OCI-LY1 (cell line): ENCODE measurements at regions not wholly inside any gene's neighbourhood (a gene's known extent, or its start where the extent isn't known, plus 50 kb on each side); places are given as distances from the start of the nearest gene placed in this dataset.

Source experiments
- CTCF ChIP-seq: fragments of 200-600 bp; sonication (generic), shearing (Covaris generic); IDR thresholded peaks from 2 replicates; pipeline ENCODE4 v1.5.1; 2017; ENCODE audit warnings: mild to moderate bottlenecking, antibody characterized with exemption, low read length, moderate library complexity, mixed read lengths
- EZH2 ChIP-seq: fragments of 200-600 bp; sonication (generic), shearing (Covaris generic); IDR thresholded peaks from 2 replicates; pipeline ENCODE4 v1.8.0; 2017; ENCODE audit warnings: borderline replicate concordance, mixed run types, mild to moderate bottlenecking, antibody characterized with exemption, low read length, moderate library complexity, mixed read lengths

DNA sequence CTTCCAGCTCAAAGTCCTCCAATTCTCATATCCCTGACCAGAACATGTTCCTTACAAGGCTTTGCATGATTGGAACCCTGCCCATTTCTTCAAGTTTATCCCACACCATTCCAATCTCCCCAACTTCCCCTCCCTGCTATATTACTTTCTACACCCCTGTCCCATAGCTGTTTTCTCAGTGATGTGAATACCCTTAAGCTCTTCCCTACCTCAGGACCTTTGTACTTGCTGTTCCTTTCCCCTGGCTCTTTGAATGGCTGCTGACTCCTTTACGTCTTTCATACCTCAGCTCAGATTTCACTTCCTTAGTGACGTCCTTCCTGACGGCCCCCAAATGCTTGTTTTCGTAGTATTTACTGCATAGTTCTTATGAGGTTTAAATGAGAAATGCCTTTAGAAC, 166.2 kb upstream of the ZNF462 start:
- TF ChIP-seq CTCF (no peak), EZH2 (no peak)
